ENCODE measurements at regions not wholly inside any gene's neighbourhood (a gene's known extent, or its start where the extent isn't known, plus 50 kb on each side); places are given as distances from the start of the nearest gene placed in this dataset.
"Not testable (repeated sequence)": the region's sequence is repeated elsewhere in the genome, so short reads cannot be mapped to it uniquely, and the experiment has no call there.

GRCh38 chr10:131577178-131577555 is 265.6 kb upstream of the TCERG1L start:
- H3K4me3 Mint-ChIP-seq, result no peak overlapping the region
- H3K27me3 Mint-ChIP-seq, result peaks cover 0 to 4% of the 10 kb centered on the region in 2 donors
- Histone ChIP-seq H3K9me3 (ENCODE audit: low read length) (no peaks in the 10 kb centered on the region), H3K27me3 (ENCODE audit: insufficient read depth, low read length, poor library complexity, severe bottlenecking) (no peaks in the 10 kb centered on the region), H3K4me1 (ENCODE audit: insufficient read depth, low read length) (no peaks in the 10 kb centered on the region), H3K4me3 (ENCODE audit: low read length) (no peak overlapping the region), H3K36me3 (ENCODE audit: insufficient read depth, low read length) (no peaks in the 10 kb centered on the region), H3K27ac (ENCODE audit: low read depth, low read length) (no peak overlapping the region)
- H3K9me3 Mint-ChIP-seq, result peaks cover 0 to 3% (median 0%) of the 10 kb centered on the region in 5 donors
- H3K36me3 Mint-ChIP-seq, result no peaks in the 10 kb centered on the region
- no peak for DNase-seq
- POLR2A ChIA-PET, result no interaction called here
- CTCF ChIA-PET, result no interaction called here
- H3K4me1 Mint-ChIP-seq, result no peaks in the 10 kb centered on the region
- no peak overlapping the region for H3K27ac Mint-ChIP-seq

- Mint-ChIP-seq H3K4me3 (no peak overlapping the region), H3K4me1 (no peaks in the 10 kb centered on the region), H3K36me3 (no peaks in the 10 kb centered on the region), H3K9me3 (peaks cover 0 to 3% (median 0%) of the 10 kb centered on the region in 5 donors), H3K27ac (no peak overlapping the region), H3K27me3 (peaks cover 0 to 4% of the 10 kb centered on the region in 2 donors)
- no peak for DNase-seq
- Histone ChIP-seq H3K4me1 (ENCODE audit: insufficient read depth, low read length) (no peaks in the 10 kb centered on the region), H3K4me3 (ENCODE audit: low read length) (no peak overlapping the region), H3K9me3 (ENCODE audit: low read length) (no peaks in the 10 kb centered on the region), H3K36me3 (ENCODE audit: insufficient read depth, low read length) (no peaks in the 10 kb centered on the region), H3K27ac (ENCODE audit: low read depth, low read length) (no peak overlapping the region), H3K27me3 (ENCODE audit: insufficient read depth, low read length, poor library complexity, severe bottlenecking) (no peaks in the 10 kb centered on the region)
- ChIA-PET POLR2A (no interaction called here), CTCF (no interaction called here)
Measured at GRCh38 chr10:131577786-131578471, 266.4 kb upstream of the TCERG1L start.

GRCh38 chr10:131578472-131578970 is 267.0 kb upstream of the TCERG1L start:
- H3K36me3 Mint-ChIP-seq, result no peaks in the 10 kb centered on the region
- H3K27ac Mint-ChIP-seq, result no peak overlapping the region
- no peak for DNase-seq
- Histone ChIP-seq H3K9me3 (ENCODE audit: low read length) (no peaks in the 10 kb centered on the region), H3K4me3 (ENCODE audit: low read length) (no peak overlapping the region), H3K27ac (ENCODE audit: low read depth, low read length) (no peak overlapping the region), H3K36me3 (ENCODE audit: insufficient read depth, low read length) (no peaks in the 10 kb centered on the region), H3K27me3 (ENCODE audit: insufficient read depth, low read length, poor library complexity, severe bottlenecking) (no peaks in the 10 kb centered on the region), H3K4me1 (ENCODE audit: insufficient read depth, low read length) (no peaks in the 10 kb centered on the region)
- H3K4me3 Mint-ChIP-seq, result no peak overlapping the region
- POLR2A ChIA-PET, result no interaction called here
- peaks cover 0 to 4% of the 10 kb centered on the region in 2 donors for H3K27me3 Mint-ChIP-seq
- peaks cover 0 to 3% (median 0%) of the 10 kb centered on the region in 5 donors for H3K9me3 Mint-ChIP-seq
- CTCF ChIA-PET, result no interaction called here
- no peaks in the 10 kb centered on the region for H3K4me1 Mint-ChIP-seq

GRCh38 chr10:131579251-131580071 is 267.9 kb upstream of the TCERG1L start:
- ChIA-PET CTCF (no interaction called here), POLR2A (no interaction called here)
- H3K4me1 Mint-ChIP-seq, result no peaks in the 10 kb centered on the region
- Histone ChIP-seq H3K4me1 (ENCODE audit: insufficient read depth, low read length) (no peaks in the 10 kb centered on the region), H3K27ac (ENCODE audit: low read depth, low read length) (no peak overlapping the region), H3K27me3 (ENCODE audit: insufficient read depth, low read length, poor library complexity, severe bottlenecking) (no peaks in the 10 kb centered on the region), H3K9me3 (ENCODE audit: low read length) (no peaks in the 10 kb centered on the region), H3K36me3 (ENCODE audit: insufficient read depth, low read length) (no peaks in the 10 kb centered on the region), H3K4me3 (ENCODE audit: low read length) (no peak overlapping the region)
- no peak for DNase-seq
- H3K27me3 Mint-ChIP-seq, result peaks cover 0 to 4% of the 10 kb centered on the region in 2 donors
- no peak overlapping the region for H3K27ac Mint-ChIP-seq
- peaks cover 0 to 3% (median 0%) of the 10 kb centered on the region in 5 donors for H3K9me3 Mint-ChIP-seq
- no peak overlapping the region for H3K4me3 Mint-ChIP-seq
- H3K36me3 Mint-ChIP-seq, result no peaks in the 10 kb centered on the region

- H3K4me1 Mint-ChIP-seq, result no peaks in the 10 kb centered on the region
- no peak overlapping the region for H3K4me3 ChIP-seq (ENCODE audit: low read length)
Measured at GRCh38 chr10:131580076-131580652, 268.6 kb upstream of the TCERG1L start.

GRCh38 chr10:131580674-131581073 is 269.2 kb upstream of the TCERG1L start:
- no peak overlapping the region for H3K4me3 Mint-ChIP-seq
- no peaks in the 10 kb centered on the region for H3K27me3 ChIP-seq (ENCODE audit: insufficient read depth, low read length, poor library complexity, severe bottlenecking)
- H3K36me3 ChIP-seq (ENCODE audit: insufficient read depth, low read length), result no peaks in the 10 kb centered on the region
- peaks cover 0 to 3% (median 0%) of the 10 kb centered on the region in 5 donors for H3K9me3 Mint-ChIP-seq
- H3K27ac ChIP-seq (ENCODE audit: low read depth, low read length), result no peak overlapping the region
- no peak overlapping the region for H3K27ac Mint-ChIP-seq
- POLR2A ChIA-PET, result no interaction called here
- no peaks in the 10 kb centered on the region for H3K36me3 Mint-ChIP-seq
- H3K27me3 Mint-ChIP-seq, result peaks cover 0 to 3% of the 10 kb centered on the region in 2 donors
- no peak overlapping the region for H3K4me3 ChIP-seq (ENCODE audit: low read length)
- no peaks in the 10 kb centered on the region for H3K9me3 ChIP-seq (ENCODE audit: low read length)
- no peaks in the 10 kb centered on the region for H3K4me1 Mint-ChIP-seq
- CTCF ChIA-PET, result no interaction called here
- no peaks in the 10 kb centered on the region for H3K4me1 ChIP-seq (ENCODE audit: insufficient read depth, low read length)
- DNase-seq, result no peak

More at GRCh38 chr10:131580076-131580652, 268.6 kb upstream of the TCERG1L start:
- CTCF ChIA-PET, result no interaction called here
- Mint-ChIP-seq H3K27me3 (peaks cover 0 to 4% of the 10 kb centered on the region in 2 donors), H3K4me3 (no peak overlapping the region), H3K36me3 (no peaks in the 10 kb centered on the region), H3K9me3 (peaks cover 0 to 3% (median 0%) of the 10 kb centered on the region in 5 donors), H3K27ac (no peak overlapping the region)
- no peaks in the 10 kb centered on the region for H3K36me3 ChIP-seq (ENCODE audit: insufficient read depth, low read length)
- no peak for DNase-seq
- no peak overlapping the region for H3K27ac ChIP-seq (ENCODE audit: low read depth, low read length)
- no peaks in the 10 kb centered on the region for H3K4me1 ChIP-seq (ENCODE audit: insufficient read depth, low read length)
- POLR2A ChIA-PET, result no interaction called here
- no peaks in the 10 kb centered on the region for H3K27me3 ChIP-seq (ENCODE audit: insufficient read depth, low read length, poor library complexity, severe bottlenecking)
- no peaks in the 10 kb centered on the region for H3K9me3 ChIP-seq (ENCODE audit: low read length)

- H3K9me3 ChIP-seq (ENCODE audit: low read length); H3K4me3 ChIP-seq (ENCODE audit: low read length); POLR2A ChIA-PET; H3K27me3 ChIP-seq (ENCODE audit: insufficient read depth, low read length, poor library complexity, severe bottlenecking); H3K9me3 Mint-ChIP-seq; H3K4me1 Mint-ChIP-seq; CTCF ChIA-PET; H3K27ac ChIP-seq (ENCODE audit: low read depth, low read length); H3K36me3 Mint-ChIP-seq; H3K27me3 Mint-ChIP-seq; H3K4me3 Mint-ChIP-seq; H3K27ac Mint-ChIP-seq; H3K36me3 ChIP-seq (ENCODE audit: insufficient read depth, low read length); H3K4me1 ChIP-seq (ENCODE audit: insufficient read depth, low read length): not testable (repeated sequence)
- DNase-seq, result peak in 1 of 5 donors; percentile 14
Measured at GRCh38 chr10:131581547-131581946, 270.0 kb upstream of the TCERG1L start.

- ChIA-PET POLR2A (no interaction called here), CTCF (no interaction called here)
- H3K36me3 ChIP-seq (ENCODE audit: insufficient read depth, low read length), result no peaks in the 10 kb centered on the region
- peaks cover 0 to 8% of the 10 kb centered on the region in 2 donors for H3K27me3 Mint-ChIP-seq
- no peaks in the 10 kb centered on the region for H3K4me1 Mint-ChIP-seq
- no peak overlapping the region for H3K4me3 Mint-ChIP-seq
- H3K27ac Mint-ChIP-seq, result no peak overlapping the region
- no peaks in the 10 kb centered on the region for H3K27me3 ChIP-seq (ENCODE audit: insufficient read depth, low read length, poor library complexity, severe bottlenecking)
- no peaks in the 10 kb centered on the region for H3K9me3 ChIP-seq (ENCODE audit: low read length)
- no peak overlapping the region for H3K4me3 ChIP-seq (ENCODE audit: low read length)
- H3K9me3 Mint-ChIP-seq, result peaks cover 0 to 5% (median 3%) of the 10 kb centered on the region in 5 donors
- H3K36me3 Mint-ChIP-seq, result no peaks in the 10 kb centered on the region
- H3K27ac ChIP-seq (ENCODE audit: low read depth, low read length), result no peak overlapping the region
- no peak for DNase-seq
- no peaks in the 10 kb centered on the region for H3K4me1 ChIP-seq (ENCODE audit: insufficient read depth, low read length)
Measured at GRCh38 chr10:131584287-131584686, 272.8 kb upstream of the TCERG1L start.
